Epithelial cell of esophagus (primary cell): ENCODE measurements at regions not wholly inside any gene's neighbourhood (a gene's known extent, or its start where the extent isn't known, plus 50 kb on each side); places are given as distances from the start of the nearest gene placed in this dataset.

Source experiments
- DNase-seq: peaks from one replicate; pipeline ENCODE4 v3.0.0; 2010; ENCODE audit warnings: low read depth
- H3K4me3 ChIP-seq: 2 replicates; pipeline ENCODE4 v1.5.1; 2011; ENCODE audit warnings: mild to moderate bottlenecking, low read length, control low read depth
- TF ChIP-seq, protein P1 (sequence below): IDR thresholded peaks from 2 replicates; pipeline ENCODE4 v1.5.1; 2011; ENCODE audit warnings: low read depth, mild to moderate bottlenecking, low read length, control low read depth, inconsistent platforms; ENCODE audit not compliant: insufficient read depth; ENCODE audit errors: missing control alignments

DNA sequence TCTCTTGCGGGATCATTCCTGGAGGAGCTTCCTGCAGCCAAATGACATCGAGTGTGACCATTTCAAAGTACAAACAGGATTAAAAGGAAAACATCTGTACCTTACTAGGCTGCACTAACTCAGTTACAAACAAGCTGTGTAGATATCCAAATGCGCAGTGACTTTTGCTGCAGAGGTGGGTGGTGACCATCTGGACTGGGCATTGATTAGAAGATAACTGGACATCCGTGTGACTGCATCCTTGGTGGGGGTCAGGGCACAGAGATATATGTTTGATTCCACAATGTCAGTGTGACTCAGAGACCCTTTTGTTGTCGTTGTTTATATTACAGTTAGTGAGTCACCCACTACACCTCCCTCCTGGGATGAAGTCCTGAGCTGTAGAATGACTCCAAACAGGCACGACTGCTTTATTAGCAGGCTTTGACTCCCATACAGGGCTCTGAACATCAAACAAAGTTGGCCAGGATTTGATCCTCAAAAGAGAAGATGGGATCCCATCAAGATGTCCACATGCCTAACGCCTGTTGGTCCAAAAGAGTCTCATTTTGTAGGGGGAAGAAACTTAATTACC is 56.7 kb upstream of the SDK1 start:
- H3K4me3 ChIP-seq = no peak overlapping the region
- DNase-seq = peak; percentile 61
- TF ChIP-seq, protein P1, sequence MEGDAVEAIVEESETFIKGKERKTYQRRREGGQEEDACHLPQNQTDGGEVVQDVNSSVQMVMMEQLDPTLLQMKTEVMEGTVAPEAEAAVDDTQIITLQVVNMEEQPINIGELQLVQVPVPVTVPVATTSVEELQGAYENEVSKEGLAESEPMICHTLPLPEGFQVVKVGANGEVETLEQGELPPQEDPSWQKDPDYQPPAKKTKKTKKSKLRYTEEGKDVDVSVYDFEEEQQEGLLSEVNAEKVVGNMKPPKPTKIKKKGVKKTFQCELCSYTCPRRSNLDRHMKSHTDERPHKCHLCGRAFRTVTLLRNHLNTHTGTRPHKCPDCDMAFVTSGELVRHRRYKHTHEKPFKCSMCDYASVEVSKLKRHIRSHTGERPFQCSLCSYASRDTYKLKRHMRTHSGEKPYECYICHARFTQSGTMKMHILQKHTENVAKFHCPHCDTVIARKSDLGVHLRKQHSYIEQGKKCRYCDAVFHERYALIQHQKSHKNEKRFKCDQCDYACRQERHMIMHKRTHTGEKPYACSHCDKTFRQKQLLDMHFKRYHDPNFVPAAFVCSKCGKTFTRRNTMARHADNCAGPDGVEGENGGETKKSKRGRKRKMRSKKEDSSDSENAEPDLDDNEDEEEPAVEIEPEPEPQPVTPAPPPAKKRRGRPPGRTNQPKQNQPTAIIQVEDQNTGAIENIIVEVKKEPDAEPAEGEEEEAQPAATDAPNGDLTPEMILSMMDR = no peak

DNA sequence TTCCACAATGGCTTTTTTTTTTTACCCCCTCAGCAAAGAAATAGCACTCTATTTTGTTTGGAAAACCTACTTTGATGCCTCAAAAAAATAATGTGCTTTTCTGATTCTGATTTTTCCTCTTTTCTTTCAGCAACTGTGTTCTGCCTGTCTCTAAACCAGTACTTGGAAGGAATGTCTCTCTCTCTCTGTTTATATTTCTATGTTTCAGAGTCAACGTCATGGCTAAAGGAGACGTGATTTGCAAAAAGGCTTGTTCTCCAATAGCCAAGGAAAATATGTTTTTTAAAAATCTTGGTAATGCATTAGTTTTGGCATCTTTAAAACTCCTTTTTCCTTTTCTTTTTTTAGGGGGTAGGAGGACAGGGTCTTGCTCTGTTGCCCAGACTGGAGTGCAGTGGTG is 56.0 kb upstream of the SDK1 start:
- no peak for DNase-seq
- no peak overlapping the region for H3K4me3 ChIP-seq

DNA sequence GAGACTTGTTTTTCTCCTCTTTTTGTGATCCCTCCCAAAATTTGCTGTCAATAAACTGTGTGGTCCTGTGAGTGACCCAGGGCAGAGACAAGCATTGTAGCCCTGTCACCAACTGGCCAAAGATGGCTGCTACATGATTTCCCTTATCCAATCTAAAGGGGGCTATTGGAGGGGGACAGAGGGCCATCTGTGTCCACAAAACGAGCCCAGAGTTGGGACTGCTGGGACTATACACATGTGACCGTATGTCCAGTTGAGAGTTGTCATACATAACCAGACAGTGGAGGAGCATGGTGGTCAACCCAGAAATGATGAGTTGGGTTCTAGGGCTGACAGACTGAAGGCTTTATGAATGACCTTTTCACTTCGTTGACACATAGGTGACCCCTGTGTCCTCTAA is 55.3 kb upstream of the SDK1 start:
- no peak for DNase-seq
- H3K4me3 ChIP-seq = no peak overlapping the region
- TF ChIP-seq, protein P1 = no peak

More for the DNA sequence above, 56.0 kb upstream of the SDK1 start:
- TF ChIP-seq, protein P1 = no peak

DNA sequence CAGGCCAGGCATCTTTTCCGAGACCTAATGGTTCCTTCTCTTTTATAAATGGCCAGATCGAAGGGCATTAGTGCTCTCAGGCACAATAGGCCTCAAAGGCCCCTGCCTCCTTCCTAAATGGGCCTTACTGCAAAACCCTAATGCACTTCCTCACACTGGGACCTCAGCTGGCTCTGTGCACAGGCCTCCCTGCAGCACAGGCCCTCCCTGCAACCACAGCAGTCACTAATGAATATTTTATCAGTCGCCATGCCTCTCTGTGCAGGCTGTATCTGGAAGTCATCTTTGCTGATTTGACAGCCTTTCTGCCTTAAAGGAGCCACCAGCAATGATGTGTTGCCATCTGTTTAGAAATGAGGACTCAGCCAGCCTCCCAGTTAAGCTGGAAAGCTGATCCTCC is 54.9 kb upstream of the SDK1 start:
- no peak overlapping the region for H3K4me3 ChIP-seq
- TF ChIP-seq, protein P1 = no peak
- DNase-seq = no peak

DNA sequence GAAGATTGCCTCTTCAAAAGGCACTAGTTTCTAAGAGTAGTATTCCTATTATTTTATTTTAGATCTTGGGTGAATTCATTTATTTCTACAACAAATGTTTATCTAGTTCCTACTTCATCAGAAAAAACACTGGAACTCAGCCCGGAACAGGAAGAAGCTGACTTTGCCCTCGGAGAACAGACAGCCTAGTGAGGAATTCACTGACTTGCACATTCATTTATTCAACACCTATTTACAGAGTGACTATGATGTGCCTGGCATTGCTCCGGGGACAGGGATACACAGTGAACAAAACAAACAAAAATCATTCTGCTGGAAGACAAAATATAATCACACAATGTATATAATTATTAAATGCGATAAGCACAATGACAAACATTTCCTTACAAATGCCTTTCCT is 54.4 kb upstream of the SDK1 start:
- TF ChIP-seq, protein P1 = no peak
- no peak for DNase-seq
- H3K4me3 ChIP-seq = no peak overlapping the region

DNA sequence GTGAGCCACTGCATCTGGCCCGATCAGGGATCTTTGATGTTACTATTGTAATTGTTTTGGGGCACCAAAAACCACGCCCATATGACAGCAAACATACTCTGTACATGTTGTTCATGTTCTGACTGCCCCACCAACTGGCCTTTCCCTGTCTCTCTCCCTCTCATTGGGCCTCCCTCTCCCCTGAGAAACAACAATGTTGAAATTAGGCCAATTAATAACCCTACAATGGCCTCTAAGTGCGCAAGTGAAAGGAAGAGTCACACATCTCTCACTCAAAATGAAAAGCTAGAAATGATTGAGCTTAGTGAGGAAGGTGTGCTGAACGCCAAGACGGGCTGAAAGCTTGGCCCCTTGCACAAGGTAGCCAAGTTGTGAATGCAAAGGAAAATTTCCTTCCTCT is 50.3 kb upstream of the SDK1 start:
- TF ChIP-seq, protein P1 = no peak
- H3K4me3 ChIP-seq = no peak overlapping the region
- no peak for DNase-seq
